H4 (cell line): ENCODE measurements at regions not wholly inside any gene's neighbourhood (a gene's known extent, or its start where the extent isn't known, plus 50 kb on each side); places are given as distances from the start of the nearest gene placed in this dataset.
"Not testable (repeated sequence)": the region's sequence is repeated elsewhere in the genome, so short reads cannot be mapped to it uniquely, and the experiment has no call there.

Experiments used
- DNase-seq: peaks from one replicate; pipeline ENCODE4 v3.0.0-alpha.2; 2015; ENCODE audit warnings: low spot score

GRCh38 chr7:82701949-82702348 lies 258.4 kb upstream of the CACNA2D1 start:
- DNase-seq, result no peak

GRCh38 chr7:82700741-82701140 lies 257.2 kb upstream of the CACNA2D1 start:
- no peak for DNase-seq

GRCh38 chr7:82699773-82700186 lies 256.2 kb upstream of the CACNA2D1 start:
- peak; percentile 91 for DNase-seq

GRCh38 chr7:82697897-82698296 lies 254.3 kb upstream of the CACNA2D1 start:
- no peak for DNase-seq

GRCh38 chr7:82696631-82697030 lies 253.1 kb upstream of the CACNA2D1 start:
- no peak for DNase-seq

- DNase-seq, result no peak
These were observed 250.4 kb upstream of the CACNA2D1 start for GRCh38 chr7:82694022-82694421.

- no peak for DNase-seq
These were observed 247.4 kb upstream of the CACNA2D1 start for GRCh38 chr7:82690929-82691328.

GRCh38 chr7:82685214-82685613 lies 241.6 kb upstream of the CACNA2D1 start:
- DNase-seq, result no peak

GRCh38 chr7:82678716-82679115 lies 235.1 kb upstream of the CACNA2D1 start:
- no peak for DNase-seq

GRCh38 chr7:82678259-82678658 lies 234.7 kb upstream of the CACNA2D1 start:
- DNase-seq, result no peak

GRCh38 chr7:82677493-82677892 lies 233.9 kb upstream of the CACNA2D1 start:
- DNase-seq, result peak; percentile 67

- no peak for DNase-seq
These were observed 233.3 kb upstream of the CACNA2D1 start for GRCh38 chr7:82676777-82677463.

GRCh38 chr7:82675396-82675795 lies 231.8 kb upstream of the CACNA2D1 start:
- DNase-seq, result no peak

- DNase-seq, result no peak
These were observed 230.7 kb upstream of the CACNA2D1 start for GRCh38 chr7:82674268-82674667.

GRCh38 chr7:82672078-82672477 lies 228.5 kb upstream of the CACNA2D1 start:
- DNase-seq, result no peak

- DNase-seq, result no peak
These were observed 225.6 kb upstream of the CACNA2D1 start for GRCh38 chr7:82669141-82669540.

GRCh38 chr7:82668676-82669075 lies 225.1 kb upstream of the CACNA2D1 start:
- DNase-seq, result no peak

- no peak for DNase-seq
These were observed 222.5 kb upstream of the CACNA2D1 start for GRCh38 chr7:82665966-82666507.

GRCh38 chr7:82655965-82656364 lies 212.4 kb upstream of the CACNA2D1 start:
- DNase-seq, result no peak

GRCh38 chr7:82650095-82650494 lies 206.5 kb upstream of the CACNA2D1 start:
- DNase-seq, result not testable (repeated sequence)

- DNase-seq, result no peak
These were observed 190.0 kb upstream of the CACNA2D1 start for GRCh38 chr7:82633592-82633991.

GRCh38 chr7:82631998-82632397 lies 188.4 kb upstream of the CACNA2D1 start:
- DNase-seq, result no peak

GRCh38 chr7:82629583-82629982 lies 186.0 kb upstream of the CACNA2D1 start:
- no peak for DNase-seq

- no peak for DNase-seq
These were observed 181.8 kb upstream of the CACNA2D1 start for GRCh38 chr7:82625377-82625776.
